ENCODE measurements at regions not wholly inside any gene's neighbourhood (a gene's known extent, or its start where the extent isn't known, plus 50 kb on each side); places are given as distances from the start of the nearest gene placed in this dataset.

- no peak overlapping the region for H3K27ac ChIP-seq
- no peak for DNase-seq
- no peaks in the 10 kb centered on the region for H3K27me3 ChIP-seq (replicated peaks)
- H3K4me3 ChIP-seq (ENCODE audit: low read depth, low read length): no peak overlapping the region
- in situ Hi-C loops (cut with HindIII; ENCODE audit: low pct_ligation_motif_present, low sequenced_read_pairs): no loop called here
- TF ChIP-seq, protein P1, sequence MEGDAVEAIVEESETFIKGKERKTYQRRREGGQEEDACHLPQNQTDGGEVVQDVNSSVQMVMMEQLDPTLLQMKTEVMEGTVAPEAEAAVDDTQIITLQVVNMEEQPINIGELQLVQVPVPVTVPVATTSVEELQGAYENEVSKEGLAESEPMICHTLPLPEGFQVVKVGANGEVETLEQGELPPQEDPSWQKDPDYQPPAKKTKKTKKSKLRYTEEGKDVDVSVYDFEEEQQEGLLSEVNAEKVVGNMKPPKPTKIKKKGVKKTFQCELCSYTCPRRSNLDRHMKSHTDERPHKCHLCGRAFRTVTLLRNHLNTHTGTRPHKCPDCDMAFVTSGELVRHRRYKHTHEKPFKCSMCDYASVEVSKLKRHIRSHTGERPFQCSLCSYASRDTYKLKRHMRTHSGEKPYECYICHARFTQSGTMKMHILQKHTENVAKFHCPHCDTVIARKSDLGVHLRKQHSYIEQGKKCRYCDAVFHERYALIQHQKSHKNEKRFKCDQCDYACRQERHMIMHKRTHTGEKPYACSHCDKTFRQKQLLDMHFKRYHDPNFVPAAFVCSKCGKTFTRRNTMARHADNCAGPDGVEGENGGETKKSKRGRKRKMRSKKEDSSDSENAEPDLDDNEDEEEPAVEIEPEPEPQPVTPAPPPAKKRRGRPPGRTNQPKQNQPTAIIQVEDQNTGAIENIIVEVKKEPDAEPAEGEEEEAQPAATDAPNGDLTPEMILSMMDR (IDR thresholded peaks at IDR 0.05; ENCODE audit: low read depth, low read length, missing control alignments): no peak
- no peaks in the 10 kb centered on the region for H3K36me3 ChIP-seq (replicated peaks)
Observed at GRCh38 chr16:7849841-7850240, 517.2 kb downstream of the RBFOX1 start.

DNA sequence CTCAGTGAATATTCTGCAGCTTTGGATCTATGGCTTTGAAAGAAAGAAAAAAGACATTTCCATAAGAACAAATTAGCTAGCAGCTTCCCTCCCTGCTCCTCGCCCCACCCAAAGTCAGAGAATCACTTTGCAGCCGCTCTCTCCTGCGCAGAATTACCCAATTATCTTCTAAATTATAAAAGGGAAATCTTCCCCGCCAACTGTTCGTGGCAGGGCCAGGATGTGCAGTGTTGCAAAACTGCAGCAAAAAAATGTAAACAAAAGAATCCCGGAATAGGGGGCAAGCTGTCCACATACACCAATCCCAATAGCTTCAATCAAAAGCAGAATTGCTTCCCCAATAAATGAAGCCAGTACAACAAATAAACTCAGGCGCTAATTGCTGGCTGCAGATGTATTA lies 510.6 kb downstream of the RBFOX1 start:
- H3K4me3 ChIP-seq (ENCODE audit: low read depth, low read length): no peak overlapping the region
- DNase-seq: no peak
- no peaks in the 10 kb centered on the region for H3K27me3 ChIP-seq (replicated peaks)
- H3K36me3 ChIP-seq (replicated peaks): no peaks in the 10 kb centered on the region
- H3K27ac ChIP-seq: no peak overlapping the region
- TF ChIP-seq, protein P1 (IDR thresholded peaks at IDR 0.05; ENCODE audit: low read depth, low read length, missing control alignments): no peak
- in situ Hi-C loops (cut with HindIII; ENCODE audit: low pct_ligation_motif_present, low sequenced_read_pairs): no loop called here

- H3K27me3 ChIP-seq (replicated peaks): no peaks in the 10 kb centered on the region
- in situ Hi-C loops (cut with HindIII; ENCODE audit: low pct_ligation_motif_present, low sequenced_read_pairs): no loop called here
- TF ChIP-seq, protein P1 (IDR thresholded peaks at IDR 0.05; ENCODE audit: low read depth, low read length, missing control alignments): no peak
- H3K4me3 ChIP-seq (ENCODE audit: low read depth, low read length): no peak overlapping the region
- H3K27ac ChIP-seq: no peak overlapping the region
- no peaks in the 10 kb centered on the region for H3K36me3 ChIP-seq (replicated peaks)
- no peak for DNase-seq
Observed at GRCh38 chr16:7839568-7839967, 506.9 kb downstream of the RBFOX1 start.

GRCh38 chr16:7834771-7835431 lies 502.3 kb downstream of the RBFOX1 start:
- Histone ChIP-seq H3K36me3 (replicated peaks) (no peaks in the 10 kb centered on the region), H3K27me3 (replicated peaks) (no peaks in the 10 kb centered on the region), H3K4me3 (ENCODE audit: low read depth, low read length) (no peak overlapping the region), H3K27ac (no peak overlapping the region)
- DNase-seq: no peak
- in situ Hi-C loops (cut with HindIII; ENCODE audit: low pct_ligation_motif_present, low sequenced_read_pairs): no loop called here
- TF ChIP-seq, protein P1 (IDR thresholded peaks at IDR 0.05; ENCODE audit: low read depth, low read length, missing control alignments): no peak

GRCh38 chr16:7820816-7821215 lies 488.2 kb downstream of the RBFOX1 start:
- in situ Hi-C loops (cut with HindIII; ENCODE audit: low pct_ligation_motif_present, low sequenced_read_pairs): no loop called here
- Histone ChIP-seq H3K4me3 (ENCODE audit: low read depth, low read length) (no peak overlapping the region), H3K27ac (no peak overlapping the region), H3K27me3 (replicated peaks) (no peaks in the 10 kb centered on the region), H3K36me3 (replicated peaks) (no peaks in the 10 kb centered on the region)
- no peak for DNase-seq
- TF ChIP-seq, protein P1 (IDR thresholded peaks at IDR 0.05; ENCODE audit: low read depth, low read length, missing control alignments): no peak

All from brain microvascular endothelial cell (primary cell).